ENCODE measurements at regions not wholly inside any gene's neighbourhood (a gene's known extent, or its start where the extent isn't known, plus 50 kb on each side); places are given as distances from the start of the nearest gene placed in this dataset.

- TF ChIP-seq RNF2 (IDR thresholded peaks at IDR 0.05; ENCODE audit: borderline replicate concordance, low read depth) (no peak), CTCF (IDR thresholded peaks at IDR 0.05) (no peak), PBX3 (IDR thresholded peaks at IDR 0.05) (no peak), GATA3 (IDR thresholded peaks at IDR 0.05; ENCODE audit: borderline replicate concordance) (no peak), ZFP36 (IDR thresholded peaks at IDR 0.05; ENCODE audit: borderline replicate concordance, partially characterized antibody) (no peak), HES2 (IDR thresholded peaks at IDR 0.05) (no peak)
Measured at GRCh38 chr17:6928193-6928592, 67.7 kb upstream of the ALOX12 start.

Measured in A549 (cell line).